CD4-positive, alpha-beta T cell (primary cell): ENCODE measurements at regions not wholly inside any gene's neighbourhood (a gene's known extent, or its start where the extent isn't known, plus 50 kb on each side); places are given as distances from the start of the nearest gene placed in this dataset.
"Not testable (repeated sequence)": the region's sequence is repeated elsewhere in the genome, so short reads cannot be mapped to it uniquely, and the experiment has no call there.

ENCODE experiments used
- ATAC-seq: fragments of 200-7000 bp; cut with Tn5 transposase; one replicate; pipeline ENCODE4 v1.10.0; 2022; ENCODE audit warnings: mild to moderate bottlenecking; ENCODE audit not compliant: poor library complexity
- CTCF ChIA-PET: fragments of 350-600 bp; sonication (Branson Sonifier 250); formaldehyde crosslinking; loops from one replicate; lab custom pipeline; 2021; ENCODE audit warnings: antibody characterized with exemption, inconsistent platforms; lab: Charles Lee
- POLR2A ChIA-PET: fragments of 350-600 bp; sonication (Branson Sonifier 250); formaldehyde crosslinking; loops from one replicate; lab custom pipeline; 2021; ENCODE audit warnings: antibody characterized with exemption, inconsistent platforms; lab: Charles Lee
- DNase-seq, 14 experiments: peaks; one replicate each; pipeline ENCODE4 v3.0.0-alpha.2; 2013 to 2020; ENCODE audit warnings: mixed read lengths in 2 of 14
- H3K27ac ChIP-seq, 2 donors: one replicate each; pipeline versions ENCODE4 v1.5.1 to v1.7.0; 2013; ENCODE audit warnings: low read length in 2 of 2, low read depth in 1 of 2, mild to moderate bottlenecking in 1 of 2
- H3K27me3 ChIP-seq, 2 experiments: 1 replicate in 1 of 2; 2 replicates in 1 of 2; pipeline versions ENCODE4 v1.6.1 to v1.7.0; 2013; ENCODE audit warnings: low read length in 2 of 2, control low read depth in 1 of 2, mild to moderate bottlenecking in 1 of 2, moderate library complexity in 1 of 2; ENCODE audit not compliant: insufficient read depth in 2 of 2, control insufficient read depth in 1 of 2
- H3K36me3 ChIP-seq: one replicate; pipeline ENCODE4 v1.6.1; 2013; ENCODE audit warnings: low read length, control low read depth; ENCODE audit not compliant: insufficient read depth
- H3K4me1 ChIP-seq: one replicate; pipeline ENCODE4 v1.6.1; 2013; ENCODE audit warnings: low read length, control low read depth; ENCODE audit not compliant: insufficient read depth
- H3K4me3 ChIP-seq: one replicate; pipeline ENCODE4 v1.5.1; 2013; ENCODE audit warnings: mild to moderate bottlenecking, low read length, moderate library complexity
- H3K9me3 ChIP-seq, 2 experiments: 1 replicate in 1 of 2; 2 replicates in 1 of 2; pipeline versions ENCODE4 v1.6.1 to v1.7.0; 2013; ENCODE audit warnings: low read length in 2 of 2, mild to moderate bottlenecking in 2 of 2, control low read depth in 1 of 2, moderate library complexity in 1 of 2; ENCODE audit not compliant: control insufficient read depth in 1 of 2, insufficient read depth in 1 of 2
- H3K27ac Mint-ChIP-seq: one replicate; pipeline ENCODE4 v1.8.0; 2020; ENCODE audit warnings: mixed read lengths
- H3K27me3 Mint-ChIP-seq: one replicate; pipeline ENCODE4 v1.8.0; 2021; ENCODE audit warnings: mixed read lengths
- H3K36me3 Mint-ChIP-seq: one replicate; pipeline ENCODE4 v1.8.0; 2021; ENCODE audit warnings: low read depth, mixed read lengths
- H3K4me1 Mint-ChIP-seq: one replicate; pipeline ENCODE4 v1.8.0; 2021; ENCODE audit warnings: low read depth, mixed read lengths
- H3K4me3 Mint-ChIP-seq: one replicate; pipeline ENCODE4 v1.8.0; 2020; ENCODE audit warnings: mild to moderate bottlenecking, mixed read lengths
- H3K9me3 Mint-ChIP-seq: one replicate; pipeline ENCODE4 v1.8.0; 2020; ENCODE audit warnings: mixed read lengths
- CTCF ChIP-seq: fragments of 200-600 bp; IDR thresholded peaks from one replicate; pipeline ENCODE4 v1.8.0; 2022; ENCODE audit warnings: antibody characterized with exemption, mild to moderate bottlenecking
- intact Hi-C, 2 experiments: fragments of 100-400 bp; cut with DNase I in 1 of 2; cut with micrococcal nuclease in 1 of 2; formaldehyde crosslinking; loops; one replicate each; pipeline versions ENCODE4 v1.15.1 to v1.9.0; 2023 to 2025; cut with DNase I, micrococcal nuclease

- POLR2A ChIA-PET = no interaction called here
- no peak overlapping the region for H3K4me3 ChIP-seq
- H3K9me3 Mint-ChIP-seq = no peaks in the 10 kb centered on the region
- H3K4me3 Mint-ChIP-seq = no peak overlapping the region
- peaks cover 0 to 2% of the 10 kb centered on the region in 2 experiments for H3K27me3 ChIP-seq
- no peaks in the 10 kb centered on the region for H3K36me3 Mint-ChIP-seq
- CTCF ChIA-PET = no interaction called here
- no peak overlapping the region for H3K27ac ChIP-seq
- no peak overlapping the region for H3K27ac Mint-ChIP-seq
- no peaks in the 10 kb centered on the region for H3K4me1 ChIP-seq
- peaks cover 4% of the 10 kb centered on the region for H3K27me3 Mint-ChIP-seq
- no peak for DNase-seq
- intact Hi-C loops = no loop called here
- no peaks in the 10 kb centered on the region for H3K9me3 ChIP-seq
- TF ChIP-seq CTCF = no peak
- no peak for ATAC-seq
- H3K4me1 Mint-ChIP-seq = no peaks in the 10 kb centered on the region
- H3K36me3 ChIP-seq = no peaks in the 10 kb centered on the region
These were observed 92.5 kb downstream of the OLFM1 start for GRCh38 chr9:135179976-135180375.

GRCh38 chr9:135180586-135180985 lies 93.1 kb downstream of the OLFM1 start:
- Histone ChIP-seq H3K36me3 (no peaks in the 10 kb centered on the region), H3K27ac (no peak overlapping the region), H3K9me3 (no peaks in the 10 kb centered on the region), H3K27me3 (peaks cover 0 to under 1% of the 10 kb centered on the region in 2 experiments), H3K4me3 (no peak overlapping the region), H3K4me1 (no peaks in the 10 kb centered on the region)
- H3K4me3 Mint-ChIP-seq = no peak overlapping the region
- no peak for ATAC-seq
- H3K27me3 Mint-ChIP-seq = peaks cover 4% of the 10 kb centered on the region
- DNase-seq = no peak
- H3K4me1 Mint-ChIP-seq = no peaks in the 10 kb centered on the region
- H3K27ac Mint-ChIP-seq = no peak overlapping the region
- POLR2A ChIA-PET = no interaction called here
- intact Hi-C loops = no loop called here
- no peak for TF ChIP-seq CTCF
- H3K9me3 Mint-ChIP-seq = no peaks in the 10 kb centered on the region
- no peaks in the 10 kb centered on the region for H3K36me3 Mint-ChIP-seq
- CTCF ChIA-PET = no interaction called here

GRCh38 chr9:135181336-135181735 lies 93.9 kb downstream of the OLFM1 start:
- no peak overlapping the region for H3K27ac Mint-ChIP-seq
- Histone ChIP-seq H3K9me3 (no peaks in the 10 kb centered on the region), H3K4me1 (no peaks in the 10 kb centered on the region), H3K27me3 (no peaks in the 10 kb centered on the region), H3K4me3 (no peak overlapping the region), H3K27ac (no peak overlapping the region), H3K36me3 (no peaks in the 10 kb centered on the region)
- TF ChIP-seq CTCF = no peak
- no peaks in the 10 kb centered on the region for H3K36me3 Mint-ChIP-seq
- CTCF ChIA-PET = no interaction called here
- ATAC-seq (no peak), DNase-seq (no peak)
- H3K4me1 Mint-ChIP-seq = no peaks in the 10 kb centered on the region
- peaks cover 4% of the 10 kb centered on the region for H3K27me3 Mint-ChIP-seq
- POLR2A ChIA-PET = no interaction called here
- H3K9me3 Mint-ChIP-seq = no peaks in the 10 kb centered on the region
- intact Hi-C loops = no loop called here
- no peak overlapping the region for H3K4me3 Mint-ChIP-seq

GRCh38 chr9:135181841-135182240 lies 94.4 kb downstream of the OLFM1 start:
- H3K27me3 ChIP-seq, H3K4me1 Mint-ChIP-seq, ATAC-seq, POLR2A ChIA-PET, H3K27ac ChIP-seq, H3K4me3 ChIP-seq, H3K4me3 Mint-ChIP-seq, DNase-seq, H3K4me1 ChIP-seq, H3K9me3 ChIP-seq, intact Hi-C loops, H3K36me3 Mint-ChIP-seq, CTCF ChIA-PET, H3K36me3 ChIP-seq, H3K27ac Mint-ChIP-seq, H3K27me3 Mint-ChIP-seq, H3K9me3 Mint-ChIP-seq: not testable (repeated sequence)
